NCI-H2171 treated with DMSO at 0.1 percent for 48 hours (cell line): ENCODE measurements at regions not wholly inside any gene's neighbourhood (a gene's known extent, or its start where the extent isn't known, plus 50 kb on each side); places are given as distances from the start of the nearest gene placed in this dataset.

Source experiments
- DNase-seq: peaks from one replicate; lab custom pipeline; 2025; lab: John Stamatoyannopoulos, UW

GRCh38 chr3:10738688-10739372 is 77.2 kb upstream of the SLC6A11 start:
- peak; percentile 67 for DNase-seq

GRCh38 chr3:10740954-10741353 is 75.1 kb upstream of the SLC6A11 start:
- peak; percentile 5 for DNase-seq

GRCh38 chr3:10741891-10742671 is 73.9 kb upstream of the SLC6A11 start:
- no peak for DNase-seq

- no peak for DNase-seq
These were observed 72.5 kb upstream of the SLC6A11 start for GRCh38 chr3:10743366-10744097.

- peak; percentile 6 for DNase-seq
These were observed 71.9 kb upstream of the SLC6A11 start for GRCh38 chr3:10744098-10744465.

- no peak for DNase-seq
These were observed 70.6 kb upstream of the SLC6A11 start for GRCh38 chr3:10745392-10745791.

- no peak for DNase-seq
These were observed 70.0 kb upstream of the SLC6A11 start for GRCh38 chr3:10746001-10746400.

- no peak for DNase-seq
These were observed 69.3 kb upstream of the SLC6A11 start for GRCh38 chr3:10746684-10747083.

- DNase-seq, result peak; percentile 62
These were observed 68.7 kb upstream of the SLC6A11 start for GRCh38 chr3:10747341-10747740.

- peak; percentile 72 for DNase-seq
These were observed 68.0 kb upstream of the SLC6A11 start for GRCh38 chr3:10748040-10748439.

GRCh38 chr3:10753964-10754363 is 62.1 kb upstream of the SLC6A11 start:
- no peak for DNase-seq

GRCh38 chr3:10756546-10756945 is 59.5 kb upstream of the SLC6A11 start:
- no peak for DNase-seq

- no peak for DNase-seq
These were observed 58.8 kb upstream of the SLC6A11 start for GRCh38 chr3:10757021-10757820.

- no peak for DNase-seq
These were observed 58.3 kb upstream of the SLC6A11 start for GRCh38 chr3:10757821-10758130.

GRCh38 chr3:10758304-10759037 is 57.6 kb upstream of the SLC6A11 start:
- peak; percentile 70 for DNase-seq

GRCh38 chr3:10759495-10759894 is 56.5 kb upstream of the SLC6A11 start:
- no peak for DNase-seq

- DNase-seq, result no peak
These were observed 55.8 kb upstream of the SLC6A11 start for GRCh38 chr3:10760199-10760598.

GRCh38 chr3:10761583-10761982 is 54.4 kb upstream of the SLC6A11 start:
- DNase-seq, result no peak

- DNase-seq, result no peak
These were observed 53.9 kb upstream of the SLC6A11 start for GRCh38 chr3:10762116-10762515.

- DNase-seq, result no peak
These were observed 53.3 kb upstream of the SLC6A11 start for GRCh38 chr3:10762611-10763247.

GRCh38 chr3:10763248-10763620 is 52.8 kb upstream of the SLC6A11 start:
- DNase-seq, result no peak
